Femur (tissue), 1 donor: ENCODE measurements at regions not wholly inside any gene's neighbourhood (a gene's known extent, or its start where the extent isn't known, plus 50 kb on each side); places are given as distances from the start of the nearest gene placed in this dataset.

Source experiments
- DNase-seq: peaks from one replicate; pipeline ENCODE4 v3.0.0-alpha.2; 2017

- DNase-seq = no peak
Measured at GRCh38 chr7:54847921-54848320, 88.9 kb upstream of the SEC61G start.

- no peak for DNase-seq
Measured at GRCh38 chr7:54856856-54857255, 97.8 kb upstream of the SEC61G start.

GRCh38 chr7:54857294-54857693 lies 98.3 kb upstream of the SEC61G start:
- no peak for DNase-seq

- DNase-seq = no peak
Measured at GRCh38 chr7:54858008-54858692, 99.1 kb upstream of the SEC61G start.

- no peak for DNase-seq
Measured at GRCh38 chr7:54859066-54859465, 100.1 kb upstream of the SEC61G start.

GRCh38 chr7:54859545-54859944 lies 100.5 kb upstream of the SEC61G start:
- no peak for DNase-seq

GRCh38 chr7:54860003-54860775 lies 101.2 kb upstream of the SEC61G start:
- DNase-seq = no peak

GRCh38 chr7:54860843-54861242 lies 101.8 kb upstream of the SEC61G start:
- DNase-seq = no peak

- DNase-seq = no peak
Measured at GRCh38 chr7:54864663-54865062, 105.7 kb upstream of the SEC61G start.

GRCh38 chr7:54869523-54869922 lies 110.5 kb upstream of the SEC61G start:
- DNase-seq = no peak

GRCh38 chr7:54874804-54875203 lies 115.8 kb upstream of the SEC61G start:
- no peak for DNase-seq

GRCh38 chr7:54877683-54878082 lies 118.7 kb upstream of the SEC61G start:
- no peak for DNase-seq

- no peak for DNase-seq
Measured at GRCh38 chr7:54878339-54878738, 119.3 kb upstream of the SEC61G start.

- no peak for DNase-seq
Measured at GRCh38 chr7:54879776-54880175, 120.8 kb upstream of the SEC61G start.

- DNase-seq = no peak
Measured at GRCh38 chr7:54880326-54880989, 121.4 kb upstream of the SEC61G start.

GRCh38 chr7:54881816-54882520 lies 123.0 kb upstream of the SEC61G start:
- no peak for DNase-seq

GRCh38 chr7:54882694-54883093 lies 123.7 kb upstream of the SEC61G start:
- no peak for DNase-seq

GRCh38 chr7:54883576-54883975 lies 124.6 kb upstream of the SEC61G start:
- DNase-seq = no peak

GRCh38 chr7:54885285-54885684 lies 126.3 kb upstream of the SEC61G start:
- no peak for DNase-seq

GRCh38 chr7:54888067-54888733 lies 129.2 kb upstream of the SEC61G start:
- peak; percentile 49 for DNase-seq

- no peak for DNase-seq
Measured at GRCh38 chr7:54888734-54889082, 129.7 kb upstream of the SEC61G start.

GRCh38 chr7:54897891-54898290 lies 120.9 kb upstream of the EGFR start:
- DNase-seq = no peak
